Brain microvascular endothelial cell (primary cell): ENCODE measurements at regions not wholly inside any gene's neighbourhood (a gene's known extent, or its start where the extent isn't known, plus 50 kb on each side); places are given as distances from the start of the nearest gene placed in this dataset.

Experiments
- DNase-seq: peaks from one replicate; pipeline ENCODE4 v3.0.0-alpha.2; 2020
- H3K27ac ChIP-seq: fragments of 250-450 bp; sonication (Bioruptor Pico); 2 replicates; pipeline ENCODE4 v1.5.1; 2020; ENCODE audit warnings: mild to moderate bottlenecking, moderate library complexity
- H3K27me3 ChIP-seq: fragments of 250-450 bp; sonication (Bioruptor Pico); replicated peaks from 2 replicates; pipeline ENCODE4 v1.5.1; 2020; ENCODE audit warnings: mild to moderate bottlenecking
- H3K36me3 ChIP-seq: fragments of 250-450 bp; sonication (Bioruptor Pico); replicated peaks from 2 replicates; pipeline ENCODE4 v1.5.1; 2020; ENCODE audit warnings: mild to moderate bottlenecking
- H3K4me3 ChIP-seq: 2 replicates; pipeline ENCODE4 v1.5.1; 2011; ENCODE audit warnings: low read depth, mild to moderate bottlenecking, control low read depth, low read length, moderate library complexity
- CTCF ChIP-seq: IDR thresholded peaks from 2 replicates; pipeline ENCODE4 v1.5.1; 2011; ENCODE audit warnings: low read depth, mild to moderate bottlenecking, moderate library complexity, low read length, control low read depth, inconsistent platforms; ENCODE audit errors: missing control alignments
- in situ Hi-C: cut with HindIII; loops from 2 replicates; pipeline ENCODE4 v1.10.0; 2017; ENCODE audit warnings: low sequenced_read_pairs, low pct_ligation_motif_present

DNA sequence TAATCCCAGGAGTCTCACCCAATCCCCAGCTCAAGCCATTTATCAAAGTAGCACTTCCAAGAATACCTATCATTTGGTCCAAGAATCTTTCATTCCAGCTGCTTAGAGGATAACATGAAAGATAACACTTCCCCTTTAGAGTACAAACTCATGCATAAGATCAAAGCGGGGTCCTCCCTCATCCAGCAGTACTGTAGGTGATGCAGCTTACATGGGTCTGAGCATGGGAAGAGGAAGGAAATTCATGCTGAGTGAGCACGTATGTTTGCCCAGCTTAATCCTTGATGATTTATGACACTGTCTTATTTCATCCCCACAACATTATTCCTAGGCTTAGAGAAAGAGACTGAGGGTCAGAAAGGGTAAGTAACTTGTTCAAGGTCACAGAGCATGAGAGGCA lies 167.1 kb upstream of the GJB5 start:
- in situ Hi-C loops = no loop called here
- no peak for TF ChIP-seq CTCF
- Histone ChIP-seq H3K4me3 (no peak overlapping the region), H3K27ac (no peak overlapping the region), H3K27me3 (no peaks in the 10 kb centered on the region), H3K36me3 (no peaks in the 10 kb centered on the region)
- no peak for DNase-seq

DNA sequence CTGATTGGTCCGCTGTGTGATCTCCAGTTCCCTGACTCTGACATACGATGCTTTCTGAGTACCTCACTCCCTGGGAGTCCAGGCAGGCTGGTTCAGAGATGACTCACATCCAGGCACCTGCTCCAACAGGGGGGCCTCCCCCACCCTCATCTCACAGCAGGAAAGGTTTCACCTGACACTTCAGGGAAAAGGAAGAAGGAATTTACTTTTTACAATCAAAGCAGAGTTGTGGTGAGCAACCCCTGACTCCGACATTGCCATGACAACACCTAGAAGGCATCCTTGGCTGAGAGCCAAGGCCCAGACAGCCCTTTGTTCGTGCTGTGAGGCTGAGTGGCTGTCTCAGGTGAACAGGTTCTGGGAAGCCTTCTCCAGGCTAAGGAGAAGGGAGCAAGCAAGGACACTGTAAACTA lies 164.6 kb upstream of the GJB5 start:
- no peak overlapping the region for H3K27ac ChIP-seq
- in situ Hi-C loops = no loop called here
- H3K27me3 ChIP-seq = no peaks in the 10 kb centered on the region
- no peak for DNase-seq
- no peaks in the 10 kb centered on the region for H3K36me3 ChIP-seq
- H3K4me3 ChIP-seq = no peak overlapping the region
- TF ChIP-seq CTCF = no peak

DNA sequence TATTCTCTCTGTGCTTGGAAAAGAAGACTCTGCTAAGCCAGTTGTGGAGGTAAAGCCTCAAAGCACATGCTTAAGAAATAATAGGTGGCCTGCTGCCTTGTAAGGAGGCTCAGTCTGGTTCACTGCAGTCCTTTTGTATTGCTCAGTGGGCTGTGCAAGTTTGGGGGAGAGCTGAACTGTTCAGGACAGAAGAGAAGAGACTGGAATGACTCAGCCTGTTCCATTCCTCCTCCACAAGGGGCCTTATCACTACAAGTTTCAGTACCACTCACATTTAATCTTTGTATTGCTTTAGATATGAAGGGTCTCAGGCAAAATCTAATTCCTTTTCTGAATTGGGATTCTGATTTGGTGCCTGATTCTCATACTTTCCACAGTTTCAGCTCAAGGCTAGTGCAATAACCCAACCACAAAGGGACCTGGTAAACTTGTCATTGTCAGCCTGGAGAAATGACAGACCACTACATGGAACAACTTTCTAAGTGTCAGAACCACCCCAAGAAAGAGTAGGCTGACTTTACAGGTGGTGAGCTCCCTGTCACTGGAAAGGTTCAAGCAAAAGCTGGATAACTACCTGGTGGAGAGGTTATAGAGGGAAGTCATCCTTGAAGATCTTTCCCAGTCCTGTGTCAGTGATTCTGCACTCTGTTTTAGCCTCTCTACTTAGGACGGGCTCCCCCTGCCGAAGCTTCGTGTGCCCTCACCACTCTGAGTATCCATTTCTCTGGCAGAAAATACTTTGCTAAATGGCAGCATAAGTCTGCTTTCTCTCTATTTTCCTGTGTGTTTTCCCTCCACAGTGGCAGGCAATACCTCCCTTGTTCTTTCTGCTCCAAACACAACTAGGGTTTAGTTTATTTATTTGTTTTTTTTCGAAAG lies 162.9 kb upstream of the GJB5 start:
- Histone ChIP-seq H3K27me3 (no peaks in the 10 kb centered on the region), H3K27ac (no peak overlapping the region), H3K4me3 (no peak overlapping the region), H3K36me3 (no peaks in the 10 kb centered on the region)
- no peak for TF ChIP-seq CTCF
- no peak for DNase-seq
- in situ Hi-C loops = no loop called here

GRCh38 chr1:34597877-34598514 lies 156.9 kb upstream of the GJB5 start:
- no peak overlapping the region for H3K27ac ChIP-seq
- peak; percentile 44 for DNase-seq
- H3K4me3 ChIP-seq = no peak overlapping the region
- peak; percentile 55 for TF ChIP-seq CTCF
- H3K36me3 ChIP-seq = no peaks in the 10 kb centered on the region
- no peaks in the 10 kb centered on the region for H3K27me3 ChIP-seq
- in situ Hi-C loops = no loop called here

- Histone ChIP-seq H3K27ac (no peak overlapping the region), H3K27me3 (no peaks in the 10 kb centered on the region), H3K4me3 (no peak overlapping the region), H3K36me3 (no peaks in the 10 kb centered on the region)
- in situ Hi-C loops = no loop called here
- TF ChIP-seq CTCF = no peak
- no peak for DNase-seq
These were observed 151.9 kb upstream of the GJB5 start for GRCh38 chr1:34602907-34603306.

GRCh38 chr1:34603594-34603993 lies 151.3 kb upstream of the GJB5 start:
- Histone ChIP-seq H3K36me3 (no peaks in the 10 kb centered on the region), H3K27ac (no peak overlapping the region), H3K27me3 (no peaks in the 10 kb centered on the region), H3K4me3 (no peak overlapping the region)
- DNase-seq = no peak
- in situ Hi-C loops = no loop called here
- no peak for TF ChIP-seq CTCF
